GM23338 (cell line): ENCODE measurements at regions not wholly inside any gene's neighbourhood (a gene's known extent, or its start where the extent isn't known, plus 50 kb on each side); places are given as distances from the start of the nearest gene placed in this dataset.

Experiments
- CREB1 ChIP-seq: fragments of 250-450 bp; sonication (Bioruptor Pico); IDR thresholded peaks from 2 replicates; pipeline ENCODE4 v1.5.0; 2020; ENCODE audit warnings: low read depth, mild to moderate bottlenecking, moderate library complexity
- CTCF ChIP-seq, 2 experiments: fragments of 200-600 bp in 1 of 2; sonication (generic) in 1 of 2; conservative IDR thresholded peaks; 2 replicates each; pipeline versions ENCODE4 v1.5.1 to v1.6.1; 2016 to 2017; ENCODE audit warnings: antibody characterized with exemption in 2 of 2, low read depth in 2 of 2, mild to moderate bottlenecking in 2 of 2, moderate library complexity in 1 of 2
- ETS1 ChIP-seq: IDR thresholded peaks from 2 replicates; pipeline ENCODE4 v1.6.1; 2016; ENCODE audit warnings: antibody characterized with exemption
- EZH2 ChIP-seq: fragments of 200-600 bp; sonication (generic); IDR thresholded peaks from one replicate; pipeline ENCODE4 v1.8.0; 2017; ENCODE audit warnings: antibody characterized with exemption, mild to moderate bottlenecking, low read depth; ENCODE audit not compliant: unreplicated experiment
- EZH2phosphoT487 ChIP-seq: fragments of 200-600 bp; sonication (generic); IDR thresholded peaks from one replicate; pipeline ENCODE4 v1.8.1; 2018; ENCODE audit warnings: antibody characterized with exemption; ENCODE audit not compliant: unreplicated experiment
- JUNB ChIP-seq: IDR thresholded peaks from one replicate; pipeline ENCODE4 v1.6.1; 2016; ENCODE audit warnings: antibody characterized with exemption; ENCODE audit not compliant: unreplicated experiment
- NANOG ChIP-seq: IDR thresholded peaks from 2 replicates; pipeline ENCODE4 v1.6.1; 2016; ENCODE audit warnings: antibody characterized with exemption, borderline replicate concordance
- POLR2AphosphoS5 ChIP-seq: IDR thresholded peaks from 2 replicates; pipeline ENCODE4 v1.6.1; 2016; ENCODE audit warnings: antibody characterized with exemption, low read depth
- REST ChIP-seq: IDR thresholded peaks from one replicate; pipeline ENCODE4 v1.6.1; 2018; ENCODE audit warnings: antibody characterized with exemption; ENCODE audit not compliant: unreplicated experiment
- STAT1 ChIP-seq: IDR thresholded peaks from one replicate; pipeline ENCODE4 v1.6.1; 2016; ENCODE audit warnings: antibody characterized with exemption; ENCODE audit not compliant: unreplicated experiment
- ZNF114 ChIP-seq: fragments of 250-450 bp; sonication (Bioruptor Pico); IDR thresholded peaks from 2 replicates; pipeline ENCODE4 v1.5.0; 2020; ENCODE audit warnings: mild to moderate bottlenecking, moderate library complexity
- ZNF331 ChIP-seq: fragments of 250-450 bp; sonication (Bioruptor Pico); IDR thresholded peaks from 2 replicates; pipeline ENCODE4 v1.5.0; 2020; ENCODE audit warnings: low read depth, mild to moderate bottlenecking, moderate library complexity
- ZNF462 ChIP-seq: fragments of 250-450 bp; sonication (Bioruptor Pico); IDR thresholded peaks from 2 replicates; pipeline ENCODE4 v1.5.0; 2020; ENCODE audit warnings: mild to moderate bottlenecking, moderate library complexity

GRCh38 chr4:37157476-37158167 lies 86.9 kb upstream of the NWD2 start:
- TF ChIP-seq POLR2AphosphoS5, result no peak
- TF ChIP-seq CTCF (conservative IDR thresholded peaks at IDR 0.05; ENCODE audit: low read depth in 2 of 2), result peak in 1 of 2 experiments; percentile 44; a peak in 2 of 4 replicates
- no peak for TF ChIP-seq JUNB
- TF ChIP-seq EZH2, result no peak
- no peak for TF ChIP-seq CREB1
- TF ChIP-seq REST, result no peak
- TF ChIP-seq EZH2phosphoT487, result no peak
- no peak for TF ChIP-seq ZNF114 (CRISPR knock-in tag)
- no peak for TF ChIP-seq ETS1
- no peak for TF ChIP-seq ZNF331
- no peak for TF ChIP-seq STAT1
- TF ChIP-seq NANOG, result no peak
- TF ChIP-seq ZNF462, result no peak
